ENCODE measurements at regions not wholly inside any gene's neighbourhood (a gene's known extent, or its start where the extent isn't known, plus 50 kb on each side); places are given as distances from the start of the nearest gene placed in this dataset.
A peak's percentile ranks its signal among the peaks of the same experiment; 100 is the strongest.

- no peak for DNase-seq
Measured at GRCh38 chr6:110537208-110538123, 61.1 kb upstream of the SLC22A16 start.

DNA sequence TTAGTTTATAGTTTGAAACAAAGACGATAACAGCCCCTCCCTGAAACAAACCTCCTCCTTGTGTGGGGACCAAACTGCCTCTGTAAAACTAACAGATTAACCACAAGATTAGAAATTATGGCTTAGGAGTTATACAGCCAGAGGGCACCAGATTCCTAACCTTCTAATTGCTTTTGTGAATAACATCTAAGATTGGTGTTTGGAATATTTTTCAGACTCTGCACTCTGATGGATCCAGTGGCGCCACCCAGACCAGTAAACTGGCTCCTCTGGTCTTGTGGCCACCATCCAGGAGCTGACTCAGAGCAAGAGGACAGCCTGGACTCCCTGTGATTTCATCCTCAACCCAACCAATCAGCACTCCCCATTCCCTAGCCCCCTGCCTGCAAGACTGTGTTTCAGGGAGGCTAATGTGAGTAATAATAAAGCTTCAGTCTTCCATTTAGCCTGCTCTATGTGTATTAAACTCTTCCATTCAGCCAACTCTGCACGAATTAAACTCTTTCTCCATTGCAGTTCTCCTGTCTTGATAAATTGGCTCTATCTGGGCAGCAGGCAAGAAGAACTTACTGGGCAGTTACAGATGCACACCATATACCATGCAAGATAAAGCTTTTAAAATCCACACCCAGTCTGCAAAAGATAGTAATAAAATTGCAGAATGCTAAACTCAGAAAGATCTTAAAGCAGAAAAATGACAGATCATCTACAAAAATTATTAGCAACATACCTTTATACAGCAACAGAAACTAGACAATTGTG, 58.5 kb upstream of the SLC22A16 start:
- DNase-seq = no peak

DNA sequence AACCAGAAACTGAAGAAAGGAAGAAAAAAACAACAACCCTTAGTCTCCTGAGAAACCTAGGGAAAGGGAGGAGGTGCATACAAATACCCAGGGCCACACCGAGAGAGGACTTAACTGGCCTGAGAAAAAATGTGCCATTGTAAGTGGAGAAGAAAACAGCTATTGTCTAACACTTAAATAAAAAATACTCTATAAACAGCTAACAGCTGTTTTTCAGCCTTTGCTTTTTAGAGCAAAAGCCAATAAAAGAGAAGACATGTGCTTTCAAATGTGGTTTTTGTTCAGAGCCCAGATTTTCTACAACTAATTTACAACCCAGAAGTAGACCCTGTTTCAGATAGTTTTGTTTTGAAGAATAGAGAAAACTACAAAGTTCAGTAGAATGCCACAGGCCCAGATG, 56.0 kb upstream of the SLC22A16 start:
- no peak for DNase-seq

GRCh38 chr6:110530671-110531070, 54.3 kb upstream of the SLC22A16 start:
- no peak for DNase-seq

DNA sequence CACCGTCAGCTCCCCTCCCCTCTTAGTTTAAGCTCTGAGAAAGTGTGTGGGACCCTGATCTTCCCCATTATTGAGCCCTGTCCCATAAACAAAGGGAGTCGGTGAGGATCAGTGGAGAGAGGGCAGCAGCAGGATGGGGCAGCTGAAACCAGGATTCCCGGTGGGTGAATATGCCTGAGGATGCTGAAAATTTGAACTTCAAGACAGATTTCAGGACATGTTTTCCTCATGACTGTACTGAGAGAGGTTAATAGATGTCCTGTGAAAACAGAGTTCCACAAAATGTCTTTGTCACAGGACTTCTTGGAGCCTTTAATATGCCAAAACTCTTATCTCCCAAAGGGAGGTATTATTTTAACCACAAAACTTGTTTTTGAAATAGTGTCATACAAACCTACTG, 53.5 kb upstream of the SLC22A16 start:
- no peak for DNase-seq

GRCh38 chr6:110529355-110529754, 52.9 kb upstream of the SLC22A16 start:
- DNase-seq = no peak

DNA sequence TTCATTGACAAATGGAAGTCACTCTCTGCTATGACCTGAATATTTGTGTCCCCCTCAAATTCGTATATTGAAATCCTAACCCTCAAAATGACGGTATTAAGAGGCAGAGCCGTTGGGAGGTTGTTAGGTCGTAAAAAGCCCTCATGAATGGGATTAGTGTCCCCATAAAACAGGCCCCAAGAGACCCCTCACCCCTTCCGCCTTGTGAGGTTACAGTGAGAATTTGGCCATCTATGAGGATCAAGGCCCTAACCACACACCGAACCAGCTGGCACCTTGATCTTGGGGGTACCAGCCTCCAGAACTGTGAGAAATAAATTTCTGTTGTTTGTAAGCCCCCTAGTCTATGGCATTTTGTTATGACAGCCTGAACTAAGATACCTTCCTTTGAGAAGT, 52.5 kb upstream of the SLC22A16 start:
- no peak for DNase-seq

DNA sequence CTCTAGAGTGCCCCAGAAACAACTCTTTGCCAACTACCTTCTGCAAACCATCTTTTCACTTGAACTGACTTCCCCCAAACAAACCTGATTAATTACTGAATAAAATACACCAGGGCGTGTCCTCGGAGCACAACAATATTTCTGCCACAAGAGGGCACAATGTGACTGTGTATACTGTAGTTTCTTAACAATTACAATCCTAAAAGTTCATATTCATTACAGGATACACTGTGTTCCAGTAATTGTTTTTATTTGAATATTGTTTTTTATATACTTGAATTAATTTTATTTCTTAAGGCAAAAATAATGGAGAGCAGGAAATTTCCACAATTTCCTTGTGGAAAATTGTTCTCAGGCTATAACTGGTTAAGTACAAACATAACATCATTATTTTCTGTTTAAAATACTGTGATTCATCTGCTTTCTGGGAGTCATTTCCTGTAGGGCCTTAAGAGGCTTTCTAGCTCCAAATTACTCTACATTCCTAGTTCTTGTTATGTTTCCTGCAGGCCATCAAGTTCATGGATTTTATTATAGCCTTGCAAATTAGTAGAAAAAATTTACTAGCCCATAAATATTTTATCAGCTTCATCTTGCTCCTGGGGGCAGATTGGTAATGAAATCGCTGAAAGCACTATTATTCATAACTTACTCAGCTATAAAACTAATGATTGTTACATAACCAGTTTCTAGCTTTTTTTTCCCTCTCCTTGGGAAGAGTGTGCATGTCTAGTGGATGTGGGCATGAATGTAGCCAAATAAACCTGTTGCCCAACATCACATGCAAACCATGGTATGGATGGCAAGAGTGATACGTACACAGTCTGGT, 51.9 kb upstream of the SLC22A16 start:
- DNase-seq = peak; percentile 1

- DNase-seq = no peak
Measured at GRCh38 chr6:110527516-110527915, 51.1 kb upstream of the SLC22A16 start.

DNA sequence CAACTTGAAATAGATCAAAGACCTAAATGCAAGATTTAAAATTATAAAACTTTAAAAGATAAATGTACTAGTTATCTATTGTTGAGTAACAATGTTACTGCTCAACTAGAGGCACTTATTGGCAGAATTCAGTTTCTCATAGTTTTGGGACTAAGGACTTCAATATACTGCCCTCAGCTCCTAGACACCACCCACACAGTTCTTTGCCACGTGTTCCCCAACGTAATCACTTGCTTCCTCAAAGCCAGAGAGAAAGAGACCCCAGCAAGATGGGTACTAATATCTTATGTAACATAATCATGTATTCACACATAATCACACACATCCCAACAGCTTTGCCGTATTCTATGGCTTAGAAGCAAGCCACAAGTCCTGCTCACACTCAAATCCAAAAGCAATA, 50.3 kb upstream of the SLC22A16 start:
- no peak for DNase-seq
